H9 (cell line): ENCODE measurements at regions not wholly inside any gene's neighbourhood (a gene's known extent, or its start where the extent isn't known, plus 50 kb on each side); places are given as distances from the start of the nearest gene placed in this dataset.

ENCODE experiments used
- DNase-seq: peaks from one replicate; pipeline ENCODE4 v3.0.0-alpha.2; 2017
- H2AFZ ChIP-seq: one replicate; pipeline ENCODE4 v1.6.1; 2013; ENCODE audit warnings: mild to moderate bottlenecking, low read length, control low read depth, moderate library complexity
- H2AK5ac ChIP-seq: 2 replicates; pipeline ENCODE4 v1.6.1; 2013; ENCODE audit warnings: low read length, control low read depth, mixed read lengths; ENCODE audit not compliant: insufficient read length
- H2BK120ac ChIP-seq: one replicate; pipeline ENCODE4 v1.6.1; 2013; ENCODE audit warnings: low read depth, mild to moderate bottlenecking, low read length, control low read depth, inconsistent platforms; ENCODE audit not compliant: poor library complexity, severe bottlenecking
- H2BK12ac ChIP-seq: 2 replicates; pipeline ENCODE4 v1.6.1; 2013; ENCODE audit warnings: low read length, control low read depth, mixed read lengths, low read depth; ENCODE audit not compliant: insufficient read length
- H2BK15ac ChIP-seq: 2 replicates; pipeline ENCODE4 v1.6.1; 2013; ENCODE audit warnings: low read depth, low read length, control low read depth
- H2BK20ac ChIP-seq: one replicate; pipeline ENCODE4 v1.6.1; 2013; ENCODE audit warnings: low read depth, mild to moderate bottlenecking, low read length, control low read depth, inconsistent platforms; ENCODE audit not compliant: poor library complexity, severe bottlenecking
- H2BK5ac ChIP-seq: 2 replicates; pipeline ENCODE4 v1.6.1; 2013; ENCODE audit warnings: low read length, control low read depth, mixed read lengths; ENCODE audit not compliant: insufficient read length
- H3K14ac ChIP-seq: 2 replicates; pipeline ENCODE4 v1.6.1; 2013; ENCODE audit warnings: low read length, control low read depth; ENCODE audit not compliant: insufficient read depth
- H3K18ac ChIP-seq: 2 replicates; pipeline ENCODE4 v1.6.1; 2013; ENCODE audit warnings: low read depth, mild to moderate bottlenecking, mixed read lengths, low read length, control low read depth; ENCODE audit not compliant: insufficient read length
- H3K23ac ChIP-seq: 2 replicates; pipeline ENCODE4 v1.6.1; 2013; ENCODE audit warnings: low read length, control low read depth, mixed read lengths, low read depth; ENCODE audit not compliant: insufficient read length
- H3K23me2 ChIP-seq: 2 replicates; pipeline ENCODE4 v1.6.1; 2013; ENCODE audit warnings: low read depth, mild to moderate bottlenecking, mixed read lengths, low read length, control low read depth; ENCODE audit not compliant: insufficient read length, poor library complexity, severe bottlenecking
- H3K27ac ChIP-seq: 2 replicates; pipeline ENCODE4 v1.5.1; 2013; ENCODE audit warnings: low read length, control low read depth, mixed read lengths, low read depth; ENCODE audit not compliant: insufficient read length
- H3K27me3 ChIP-seq: 2 replicates; pipeline ENCODE4 v1.6.1; 2013; ENCODE audit warnings: low read length, control low read depth, inconsistent platforms; ENCODE audit not compliant: insufficient read depth
- H3K4ac ChIP-seq: 2 replicates; pipeline ENCODE4 v1.6.1; 2013; ENCODE audit warnings: low read depth, mild to moderate bottlenecking, control low read depth, inconsistent platforms, low read length, moderate library complexity
- H3K4me1 ChIP-seq: 2 replicates; pipeline ENCODE4 v1.6.1; 2013; ENCODE audit warnings: low read length, control low read depth, inconsistent platforms; ENCODE audit not compliant: insufficient read depth
- H3K4me2 ChIP-seq: 2 replicates; pipeline ENCODE4 v1.6.1; 2013; ENCODE audit warnings: low read length, control low read depth, mixed read lengths; ENCODE audit not compliant: insufficient read length, insufficient read depth
- H3K56ac ChIP-seq: 2 replicates; pipeline ENCODE4 v1.6.1; 2013; ENCODE audit warnings: low read depth, mild to moderate bottlenecking, mixed read lengths, low read length, control low read depth; ENCODE audit not compliant: insufficient read length
- H3K79me1 ChIP-seq: 2 replicates; pipeline ENCODE4 v1.6.1; 2013; ENCODE audit warnings: low read depth, mild to moderate bottlenecking, moderate library complexity, low read length, control low read depth, inconsistent platforms; ENCODE audit not compliant: insufficient read depth, poor library complexity, severe bottlenecking
- H3K79me2 ChIP-seq: 2 replicates; pipeline ENCODE4 v1.6.1; 2013; ENCODE audit warnings: low read length, control low read depth, inconsistent platforms; ENCODE audit not compliant: insufficient read depth
- H3K9ac ChIP-seq: 2 replicates; pipeline ENCODE4 v1.6.1; 2013; ENCODE audit warnings: low read length, control low read depth, mixed read lengths; ENCODE audit not compliant: insufficient read length; ENCODE audit errors: extremely low read depth
- H3K9me3 ChIP-seq: one replicate; pipeline ENCODE4 v1.6.1; 2013; ENCODE audit warnings: low read depth, low read length, inconsistent platforms; ENCODE audit not compliant: control insufficient read depth
- H3T11ph ChIP-seq: one replicate; pipeline ENCODE4 v1.6.1; 2013; ENCODE audit warnings: mild to moderate bottlenecking, low read length, control low read depth, inconsistent platforms
- H4K20me1 ChIP-seq: one replicate; pipeline ENCODE4 v1.6.1; 2013; ENCODE audit not compliant: control insufficient read depth, insufficient read length, insufficient read depth
- H4K5ac ChIP-seq: 2 replicates; pipeline ENCODE4 v1.6.1; 2013; ENCODE audit warnings: low read depth, mild to moderate bottlenecking, mixed read lengths, low read length, control low read depth; ENCODE audit not compliant: insufficient read length
- H4K8ac ChIP-seq: replicated peaks from 2 replicates; pipeline ENCODE4 v1.6.1; 2013; ENCODE audit warnings: low read length, control low read depth, mixed read lengths, low read depth; ENCODE audit not compliant: insufficient read length
- H4K91ac ChIP-seq: 2 replicates; pipeline ENCODE4 v1.6.1; 2013; ENCODE audit warnings: low read depth, mild to moderate bottlenecking, moderate library complexity, mixed read lengths, low read length, control low read depth; ENCODE audit not compliant: insufficient read length
- H3K27ac Mint-ChIP-seq, 3 experiments: 2 replicates in 2 of 3; 3 replicates in 1 of 3; pipeline ENCODE4 v1.8.0; 2020 to 2021; ENCODE audit warnings: mixed read lengths in 3 of 3, mild to moderate bottlenecking in 1 of 3, moderate library complexity in 1 of 3
- H3K27me3 Mint-ChIP-seq: 2 replicates; pipeline ENCODE4 v1.8.0; 2021; ENCODE audit warnings: low read depth, mild to moderate bottlenecking, moderate library complexity, mixed read lengths
- H3K36me3 Mint-ChIP-seq, 3 experiments: 2 replicates in 2 of 3; 3 replicates in 1 of 3; pipeline ENCODE4 v1.8.0; 2020 to 2021; ENCODE audit warnings: low read depth in 3 of 3, mixed read lengths in 3 of 3; ENCODE audit not compliant: insufficient read depth in 1 of 3
- H3K4me1 Mint-ChIP-seq, 2 experiments: 2 replicates each; pipeline ENCODE4 v1.8.0; 2020; ENCODE audit warnings: mixed read lengths in 2 of 2
- H3K4me3 Mint-ChIP-seq, 2 experiments: 2 replicates in 1 of 2; 3 replicates in 1 of 2; pipeline ENCODE4 v1.8.0; 2020 to 2021; ENCODE audit warnings: mild to moderate bottlenecking in 2 of 2, mixed read lengths in 2 of 2, moderate library complexity in 1 of 2
- H3K9me3 Mint-ChIP-seq, 2 experiments: 2 replicates in 1 of 2; 3 replicates in 1 of 2; pipeline ENCODE4 v1.8.0; 2020; ENCODE audit warnings: mild to moderate bottlenecking in 2 of 2, mixed read lengths in 2 of 2, moderate library complexity in 1 of 2
- WGBS: extraction: QIAGEN DNeasy Blood & Tissue Kit; methylation state at CpG from one replicate; pipeline ENCODE4 v1.1.7; 2013; ENCODE audit warnings: missing lambda C conversion rate, low lambda C conversion rate, mixed read lengths; ENCODE audit not compliant: insufficient read length; ENCODE audit errors: extremely low coverage; 5-methylcytosine and 5-hydroxymethylcytosine counted together
- TF ChIP-seq, protein P1 (sequence below): fragments of 200-600 bp; sonication (generic); conservative IDR thresholded peaks from 3 replicates; pipeline ENCODE4 v1.8.0; 2021; ENCODE audit warnings: antibody characterized with exemption, mild to moderate bottlenecking

DNA sequence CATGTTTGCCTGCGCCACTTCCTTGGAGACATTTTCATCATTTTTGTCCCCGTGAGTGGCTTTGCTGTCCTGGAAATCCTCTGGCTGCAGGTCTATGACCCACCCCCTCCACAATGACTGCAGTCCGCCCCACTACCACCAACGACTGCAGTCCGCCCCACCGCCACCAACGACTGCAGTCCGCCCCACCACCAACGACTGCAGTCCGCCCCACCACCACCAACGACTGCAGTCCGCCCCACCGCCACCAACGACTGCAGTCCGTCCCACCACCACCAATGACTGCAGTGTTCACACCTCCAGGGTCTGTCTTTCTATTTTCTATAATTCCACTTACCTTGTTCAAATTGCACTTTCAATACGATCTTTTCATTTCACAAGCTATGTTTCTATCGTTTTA is 820.7 kb upstream of the SALL3 start:
- H3K79me1 ChIP-seq: no peaks in the 10 kb centered on the region
- H3K36me3 Mint-ChIP-seq: peaks cover 0 to 3% (median 0%) of the 10 kb centered on the region in 3 experiments; a peak in 2 of 7 replicates

More for the DNA sequence above, 820.7 kb upstream of the SALL3 start:
- Histone ChIP-seq H3T11ph (no peak overlapping the region), H3K4me2 (no peak overlapping the region), H3K4me1 (peaks cover 4% of the 10 kb centered on the region; the same call in 1 of the 2 replicates), H2AK5ac (no peak overlapping the region), H3K56ac (no peak overlapping the region), H3K23ac (no peak overlapping the region), H4K8ac (no peak overlapping the region), H3K18ac (no peak overlapping the region), H3K79me2 (no peaks in the 10 kb centered on the region), H3K9ac (no peak overlapping the region), H2BK120ac (no peak overlapping the region), H3K27ac (no peak overlapping the region), H4K5ac (no peak overlapping the region), H3K14ac (no peak overlapping the region), H2BK20ac (no peak overlapping the region), H3K27me3 (no peaks in the 10 kb centered on the region), H2AFZ (no peak overlapping the region), H2BK15ac (no peak overlapping the region), H4K20me1 (no peaks in the 10 kb centered on the region), H3K4ac (no peak overlapping the region), H3K23me2 (no peaks in the 10 kb centered on the region), H2BK5ac (no peak overlapping the region), H3K9me3 (no peaks in the 10 kb centered on the region), H4K91ac (no peak overlapping the region), H2BK12ac (no peak overlapping the region)
- TF ChIP-seq, protein P1, sequence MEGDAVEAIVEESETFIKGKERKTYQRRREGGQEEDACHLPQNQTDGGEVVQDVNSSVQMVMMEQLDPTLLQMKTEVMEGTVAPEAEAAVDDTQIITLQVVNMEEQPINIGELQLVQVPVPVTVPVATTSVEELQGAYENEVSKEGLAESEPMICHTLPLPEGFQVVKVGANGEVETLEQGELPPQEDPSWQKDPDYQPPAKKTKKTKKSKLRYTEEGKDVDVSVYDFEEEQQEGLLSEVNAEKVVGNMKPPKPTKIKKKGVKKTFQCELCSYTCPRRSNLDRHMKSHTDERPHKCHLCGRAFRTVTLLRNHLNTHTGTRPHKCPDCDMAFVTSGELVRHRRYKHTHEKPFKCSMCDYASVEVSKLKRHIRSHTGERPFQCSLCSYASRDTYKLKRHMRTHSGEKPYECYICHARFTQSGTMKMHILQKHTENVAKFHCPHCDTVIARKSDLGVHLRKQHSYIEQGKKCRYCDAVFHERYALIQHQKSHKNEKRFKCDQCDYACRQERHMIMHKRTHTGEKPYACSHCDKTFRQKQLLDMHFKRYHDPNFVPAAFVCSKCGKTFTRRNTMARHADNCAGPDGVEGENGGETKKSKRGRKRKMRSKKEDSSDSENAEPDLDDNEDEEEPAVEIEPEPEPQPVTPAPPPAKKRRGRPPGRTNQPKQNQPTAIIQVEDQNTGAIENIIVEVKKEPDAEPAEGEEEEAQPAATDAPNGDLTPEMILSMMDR: no peak
- H3K4me3 Mint-ChIP-seq: no peak overlapping the region
- H3K9me3 Mint-ChIP-seq: peaks cover 3% of the 10 kb centered on the region in 2 experiments; a peak in 2 of 5 replicates
- H3K27ac Mint-ChIP-seq: no peak overlapping the region
- H3K27me3 Mint-ChIP-seq: peaks cover 1% of the 10 kb centered on the region
- no CpG with 5 or more reads among the region's 17 CpGs for WGBS
- DNase-seq: no peak
- H3K4me1 Mint-ChIP-seq: peaks cover 10 to 16% of the 10 kb centered on the region in 2 experiments
